Central memory CD8-positive, alpha-beta T cell (primary cell): ENCODE measurements at regions not wholly inside any gene's neighbourhood (a gene's known extent, or its start where the extent isn't known, plus 50 kb on each side); places are given as distances from the start of the nearest gene placed in this dataset.
"Not testable (repeated sequence)": the region's sequence is repeated elsewhere in the genome, so short reads cannot be mapped to it uniquely, and the experiment has no call there.

Source experiments
- ATAC-seq: fragments of 150-1000 bp; cut with Tn5 transposase; replicated peaks from 2 replicates; pipeline ENCODE4 v1.10.0; 2022; ENCODE audit warnings: mild to moderate bottlenecking, moderate FRiP score, moderate number of reproducible peaks; ENCODE audit not compliant: poor library complexity, severe bottlenecking; ENCODE audit errors: extremely low read depth
- DNase-seq, 2 donors: peaks; one replicate each; pipeline ENCODE4 v3.0.0; 2021; ENCODE audit warnings: low spot score in 2 of 2
- H3K27ac Mint-ChIP-seq: one replicate; pipeline ENCODE4 v1.8.0; 2022; ENCODE audit warnings: low read depth, mild to moderate bottlenecking, moderate library complexity, mixed read lengths
- H3K27me3 Mint-ChIP-seq: one replicate; pipeline ENCODE4 v1.8.0; 2022; ENCODE audit warnings: mixed read lengths
- H3K36me3 Mint-ChIP-seq: one replicate; pipeline ENCODE4 v1.8.0; 2022; ENCODE audit warnings: mild to moderate bottlenecking, moderate library complexity, mixed read lengths; ENCODE audit not compliant: insufficient read depth
- H3K4me1 Mint-ChIP-seq: one replicate; pipeline ENCODE4 v1.8.0; 2022; ENCODE audit warnings: mixed read lengths
- H3K4me3 Mint-ChIP-seq: one replicate; pipeline ENCODE4 v1.8.0; 2022; ENCODE audit warnings: mild to moderate bottlenecking, moderate library complexity, mixed read lengths
- H3K9me3 Mint-ChIP-seq: one replicate; pipeline ENCODE4 v1.8.0; 2022; ENCODE audit warnings: mixed read lengths

DNA sequence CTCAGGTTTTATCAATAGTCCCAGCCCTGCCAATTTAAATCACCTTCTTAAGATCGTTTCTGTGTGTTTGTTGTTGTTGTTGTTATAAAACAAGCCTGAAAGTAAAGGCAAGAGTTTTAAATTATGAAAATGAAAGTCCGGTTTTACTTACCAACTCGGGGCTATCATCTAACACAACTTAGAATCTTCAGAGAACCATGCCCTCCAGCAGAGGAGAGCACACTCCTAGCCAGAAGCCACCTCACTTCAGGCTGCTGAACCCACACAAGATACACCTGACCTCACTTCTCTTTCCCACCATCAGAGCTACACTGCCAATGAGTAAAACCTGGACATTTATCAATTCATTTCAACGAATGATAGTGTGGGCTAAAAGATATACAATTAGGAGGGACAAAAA is 335.2 kb downstream of the IRS1 start:
- no peaks in the 10 kb centered on the region for H3K36me3 Mint-ChIP-seq
- DNase-seq (no peak), ATAC-seq (no peak)

DNA sequence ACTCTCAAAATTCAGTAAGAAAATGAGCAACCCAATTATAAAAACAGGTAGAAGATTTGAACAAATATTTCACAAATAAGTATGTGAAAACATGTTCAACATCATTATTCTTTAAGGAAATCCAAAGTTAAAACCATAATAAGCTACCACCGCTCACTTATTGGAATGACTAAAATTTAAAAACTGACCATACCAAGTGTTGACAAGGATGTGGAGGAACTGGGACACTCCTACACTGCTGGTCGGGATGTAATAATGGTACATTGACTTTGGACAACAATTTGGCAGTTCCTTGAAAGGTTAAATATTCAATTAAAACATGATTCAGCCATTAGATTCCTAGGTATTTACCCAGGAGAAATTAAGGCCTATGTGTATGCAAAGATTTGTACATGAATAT is 336.5 kb downstream of the IRS1 start:
- Mint-ChIP-seq H3K4me1 (no peaks in the 10 kb centered on the region), H3K27ac (no peak overlapping the region), H3K4me3 (no peak overlapping the region), H3K9me3 (no peaks in the 10 kb centered on the region), H3K36me3 (no peaks in the 10 kb centered on the region), H3K27me3 (peaks cover 2% of the 10 kb centered on the region)
- ATAC-seq (no peak), DNase-seq (no peak)

More for the DNA sequence above, 335.2 kb downstream of the IRS1 start:
- no peak overlapping the region for H3K4me3 Mint-ChIP-seq
- no peak overlapping the region for H3K27ac Mint-ChIP-seq
- H3K9me3 Mint-ChIP-seq: no peaks in the 10 kb centered on the region
- H3K27me3 Mint-ChIP-seq: no peaks in the 10 kb centered on the region
- H3K4me1 Mint-ChIP-seq: no peaks in the 10 kb centered on the region

DNA sequence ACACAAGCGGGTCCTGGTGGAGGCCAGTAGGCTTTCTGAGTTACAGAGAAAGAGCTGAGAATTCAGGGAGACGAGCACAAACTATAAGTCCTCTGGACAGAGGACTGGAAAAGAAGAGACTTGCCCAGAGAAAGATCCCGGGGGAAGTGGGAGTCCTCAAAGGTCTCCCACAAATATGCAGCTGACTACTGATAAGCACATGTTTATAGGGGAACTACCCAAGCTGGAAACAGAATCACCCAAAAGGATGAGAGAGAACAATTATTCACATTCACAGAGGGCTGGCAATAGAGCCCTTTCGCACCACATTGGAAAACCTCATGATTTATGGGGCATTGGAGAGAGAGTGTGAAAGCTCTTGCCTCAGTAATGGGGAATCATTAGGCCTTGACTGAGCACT is 337.6 kb downstream of the IRS1 start:
- Mint-ChIP-seq H3K9me3 (no peaks in the 10 kb centered on the region), H3K36me3 (no peaks in the 10 kb centered on the region), H3K27me3 (peaks cover 14% of the 10 kb centered on the region), H3K27ac (no peak overlapping the region), H3K4me3 (no peak overlapping the region), H3K4me1 (no peaks in the 10 kb centered on the region)
- DNase-seq (no peak), ATAC-seq (no peak)

DNA sequence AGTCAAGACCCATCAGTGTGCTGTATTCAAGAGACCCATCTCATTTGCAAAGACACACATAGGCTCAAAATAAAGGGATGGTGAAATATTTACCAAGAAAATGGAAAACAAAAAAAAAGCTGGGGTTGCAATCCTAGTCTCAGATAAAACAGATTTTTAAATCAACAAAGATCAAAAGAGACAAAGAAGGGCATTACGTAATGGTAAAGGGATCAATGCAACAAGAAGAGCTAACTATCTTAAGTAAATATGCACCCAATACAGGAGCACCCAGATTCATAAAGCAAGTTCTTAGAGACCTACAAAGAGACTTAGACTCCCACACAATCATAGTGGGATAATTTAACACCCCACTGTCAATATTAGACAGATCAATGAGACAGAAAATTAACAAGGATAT is 343.5 kb downstream of the IRS1 start:
- not testable (repeated sequence) for H3K4me1 Mint-ChIP-seq, H3K36me3 Mint-ChIP-seq, DNase-seq

DNA sequence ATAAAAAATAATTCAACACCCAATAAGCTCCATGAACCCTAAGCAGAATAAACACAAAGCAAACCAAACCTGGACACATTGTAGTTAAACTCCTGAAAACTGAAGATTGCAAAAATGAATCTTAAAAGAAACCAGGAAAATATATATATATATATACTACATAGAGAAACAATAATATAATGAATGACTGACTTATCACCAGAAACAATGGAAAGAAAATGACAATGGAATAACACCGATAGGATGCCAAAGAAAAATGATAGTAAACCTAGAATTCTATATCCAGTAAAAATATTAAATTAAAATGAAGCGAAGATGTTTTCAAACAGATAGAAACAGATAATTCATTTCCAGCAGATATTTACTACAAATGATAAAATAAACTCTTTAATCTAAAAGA is 346.9 kb downstream of the IRS1 start:
- H3K4me1 Mint-ChIP-seq: no peaks in the 10 kb centered on the region
- H3K36me3 Mint-ChIP-seq: no peaks in the 10 kb centered on the region
- peaks cover 35% of the 10 kb centered on the region for H3K27me3 Mint-ChIP-seq
- no peak for DNase-seq
- H3K4me3 Mint-ChIP-seq: no peak overlapping the region
- H3K9me3 Mint-ChIP-seq: no peaks in the 10 kb centered on the region
- H3K27ac Mint-ChIP-seq: no peak overlapping the region
- no peak for ATAC-seq

More for the DNA sequence above, 343.5 kb downstream of the IRS1 start:
- not testable (repeated sequence) for H3K27ac Mint-ChIP-seq, ATAC-seq, H3K9me3 Mint-ChIP-seq, H3K4me3 Mint-ChIP-seq
- peaks cover 41% of the 10 kb centered on the region for H3K27me3 Mint-ChIP-seq

DNA sequence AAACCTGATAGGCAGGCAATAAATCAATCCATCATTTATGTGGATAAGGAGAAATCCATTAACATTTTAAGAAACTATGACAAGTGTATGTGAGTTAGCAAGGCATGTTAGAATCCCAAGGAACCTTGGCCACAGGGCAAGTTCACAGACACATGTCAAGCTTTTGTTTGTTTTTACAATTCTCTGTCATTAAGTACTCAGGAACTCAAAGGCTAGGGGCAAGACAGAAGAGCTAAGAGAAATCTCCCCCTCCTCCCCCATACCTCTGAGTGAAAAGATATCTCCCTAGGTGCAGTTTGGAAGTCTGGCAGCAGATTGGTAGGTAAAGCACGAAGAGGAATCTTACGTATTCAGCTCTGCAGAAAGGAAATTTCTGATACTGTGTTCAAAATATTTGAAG is 348.1 kb downstream of the IRS1 start:
- Mint-ChIP-seq H3K27ac (no peak overlapping the region), H3K4me1 (no peaks in the 10 kb centered on the region), H3K36me3 (no peaks in the 10 kb centered on the region), H3K4me3 (no peak overlapping the region), H3K9me3 (no peaks in the 10 kb centered on the region), H3K27me3 (peaks cover 22% of the 10 kb centered on the region)
- no peak for ATAC-seq
- DNase-seq: no peak

DNA sequence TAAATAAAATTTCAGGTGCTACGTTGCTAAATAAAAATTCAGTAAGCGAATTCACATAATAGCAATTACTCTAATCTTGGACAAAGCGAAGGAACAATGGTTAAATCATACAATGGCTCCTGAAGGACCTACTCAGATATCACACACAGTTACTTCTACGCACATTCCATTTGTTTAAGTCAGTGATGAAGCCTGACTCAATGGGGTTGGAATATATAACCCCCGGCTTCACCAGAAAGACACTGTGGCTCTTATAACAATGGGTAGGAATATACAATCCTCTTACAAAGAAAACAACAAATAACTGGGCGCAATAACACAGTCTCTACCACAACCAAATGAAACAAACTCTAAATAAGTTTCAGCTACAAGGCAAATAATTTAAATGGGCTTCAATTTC is 349.5 kb downstream of the IRS1 start:
- H3K9me3 Mint-ChIP-seq: no peaks in the 10 kb centered on the region
- DNase-seq: no peak
- no peaks in the 10 kb centered on the region for H3K36me3 Mint-ChIP-seq
- no peaks in the 10 kb centered on the region for H3K4me1 Mint-ChIP-seq
- no peak overlapping the region for H3K4me3 Mint-ChIP-seq
- no peak for ATAC-seq
- peaks cover 10% of the 10 kb centered on the region for H3K27me3 Mint-ChIP-seq
- no peak overlapping the region for H3K27ac Mint-ChIP-seq

DNA sequence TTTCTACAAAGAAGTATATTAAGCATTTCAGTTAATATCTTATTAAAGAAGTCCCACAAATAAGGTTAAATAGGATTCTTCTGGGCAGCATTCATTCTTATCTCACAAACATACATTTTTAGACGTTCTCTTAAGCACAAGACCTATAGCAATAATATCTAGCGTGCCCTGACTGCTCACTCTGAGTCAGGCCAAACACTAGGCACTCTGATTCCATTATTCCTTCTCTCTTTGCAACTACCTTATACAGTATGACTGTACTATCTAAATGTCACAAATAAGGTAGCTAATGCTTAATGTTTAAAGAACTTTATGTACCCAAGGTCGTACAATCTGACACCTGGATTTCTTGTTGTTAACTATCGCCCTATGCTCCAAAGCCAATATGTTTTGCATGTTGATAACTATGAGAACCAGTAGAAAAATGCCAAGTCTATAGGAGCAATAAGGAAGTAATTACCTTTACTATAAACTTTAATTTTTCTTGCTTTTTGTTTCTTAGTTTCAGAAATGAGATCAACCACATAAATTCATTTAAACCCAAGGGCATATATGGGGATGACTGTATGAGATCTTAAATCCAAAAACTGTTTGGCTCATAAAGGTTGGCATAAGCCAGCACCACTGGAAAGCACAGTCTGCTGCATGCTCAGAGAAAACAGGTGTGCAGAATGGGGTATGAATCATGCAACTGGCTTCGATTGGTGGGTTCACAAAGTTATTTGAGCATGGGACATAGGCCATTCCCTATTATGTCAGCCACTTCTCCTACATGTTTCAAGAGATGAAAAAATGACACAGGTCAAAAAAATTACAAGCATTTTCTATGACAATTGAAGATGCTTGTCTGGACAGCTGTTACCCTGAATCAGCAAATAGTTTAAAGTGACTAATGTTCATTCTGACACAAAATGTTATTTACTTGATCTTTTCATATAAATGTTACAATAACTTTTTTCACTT is 352.0 kb downstream of the IRS1 start:
- H3K4me3 Mint-ChIP-seq: no peak overlapping the region
- H3K27me3 Mint-ChIP-seq: no peaks in the 10 kb centered on the region
- H3K4me1 Mint-ChIP-seq: no peaks in the 10 kb centered on the region
- no peaks in the 10 kb centered on the region for H3K9me3 Mint-ChIP-seq
- H3K27ac Mint-ChIP-seq: no peak overlapping the region
- ATAC-seq: no peak
- DNase-seq: no peak
- no peaks in the 10 kb centered on the region for H3K36me3 Mint-ChIP-seq

DNA sequence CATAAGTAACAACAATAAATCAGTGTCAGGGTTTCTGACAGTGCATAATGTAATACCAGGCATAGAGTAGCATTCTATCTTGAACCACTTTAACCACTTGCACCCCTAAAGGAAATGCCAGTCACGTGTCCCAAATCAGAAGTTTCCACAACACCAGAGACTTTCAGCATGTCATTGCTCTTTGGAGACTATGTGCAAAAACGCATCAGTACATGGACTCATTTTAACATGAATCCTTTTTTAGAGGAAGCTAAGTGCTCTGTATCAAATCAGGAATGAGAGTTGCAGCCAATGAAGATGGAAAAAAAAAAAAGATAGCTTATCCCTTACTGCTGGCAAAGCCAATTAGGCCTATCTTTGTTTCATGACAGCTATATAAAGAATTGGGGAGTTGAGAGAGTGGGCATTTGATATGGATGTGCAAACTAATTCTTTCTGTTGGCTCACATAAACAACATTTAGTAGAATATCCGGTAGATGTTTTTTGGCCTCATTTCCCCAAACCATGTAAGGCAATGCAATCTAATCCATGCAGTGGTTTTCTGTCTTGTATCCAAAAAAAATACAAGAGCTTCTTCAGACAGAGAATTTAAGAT is 353.1 kb downstream of the IRS1 start:
- no peak for ATAC-seq
- H3K4me3 Mint-ChIP-seq: no peak overlapping the region
- no peaks in the 10 kb centered on the region for H3K9me3 Mint-ChIP-seq
- H3K36me3 Mint-ChIP-seq: no peaks in the 10 kb centered on the region
- H3K27me3 Mint-ChIP-seq: peaks cover 8% of the 10 kb centered on the region
- H3K4me1 Mint-ChIP-seq: no peaks in the 10 kb centered on the region
- no peak for DNase-seq
- no peak overlapping the region for H3K27ac Mint-ChIP-seq

DNA sequence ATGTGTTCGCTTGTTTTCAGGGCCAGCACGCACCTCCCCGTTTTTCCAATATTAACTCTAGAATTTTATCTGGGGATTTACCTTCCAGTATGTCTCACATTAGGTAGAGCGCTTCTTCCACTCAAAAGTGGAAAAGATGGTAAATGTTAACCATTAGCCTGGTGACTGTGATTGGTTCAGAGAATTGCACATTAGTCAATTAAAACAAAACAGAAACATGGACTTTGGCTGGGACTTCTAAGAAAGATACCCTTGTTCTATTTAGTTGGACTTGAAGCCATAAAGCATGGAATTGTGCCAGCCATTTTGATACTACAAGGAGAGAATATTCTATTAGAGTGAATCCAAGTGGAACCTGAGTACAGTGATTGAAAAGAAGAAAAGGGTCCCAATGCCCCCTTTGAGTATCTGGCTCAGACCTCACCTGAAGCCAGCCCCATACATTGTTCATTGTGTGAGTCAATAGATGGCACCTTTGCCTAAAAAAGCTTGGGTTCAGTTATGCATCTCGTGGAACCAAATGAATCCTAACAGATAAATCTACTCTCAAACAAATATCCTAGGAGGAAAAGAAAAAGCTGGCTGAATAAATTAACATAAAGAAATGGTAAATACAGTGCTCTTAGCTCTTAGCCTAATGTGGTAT is 354.3 kb downstream of the IRS1 start:
- DNase-seq (no peak), ATAC-seq (no peak)
- Mint-ChIP-seq H3K9me3 (no peaks in the 10 kb centered on the region), H3K27ac (no peak overlapping the region), H3K4me3 (no peak overlapping the region), H3K4me1 (no peaks in the 10 kb centered on the region), H3K36me3 (no peaks in the 10 kb centered on the region), H3K27me3 (peaks cover 15% of the 10 kb centered on the region)

DNA sequence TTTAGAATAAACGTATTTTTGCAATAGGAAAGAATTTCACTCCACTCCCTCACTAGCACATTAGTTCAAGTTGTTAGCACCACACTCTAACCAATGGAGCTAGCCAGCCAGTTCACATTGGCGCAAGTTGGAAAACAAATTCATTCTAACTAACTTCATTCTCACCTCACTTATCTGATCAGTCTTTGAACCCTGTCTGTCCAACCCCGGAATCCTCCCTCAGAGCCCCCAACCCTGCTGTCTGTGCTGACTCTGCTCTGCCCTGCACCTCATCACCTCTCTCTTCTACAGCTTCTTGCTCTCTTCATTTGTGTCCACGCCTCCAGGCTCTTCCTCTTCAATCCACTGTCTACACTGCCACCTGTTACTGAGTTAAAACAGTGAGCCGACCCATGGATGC is 356.5 kb downstream of the IRS1 start:
- no peak for DNase-seq
- Mint-ChIP-seq H3K27ac (no peak overlapping the region), H3K4me1 (no peaks in the 10 kb centered on the region), H3K27me3 (peaks cover 26% of the 10 kb centered on the region), H3K9me3 (no peaks in the 10 kb centered on the region), H3K36me3 (no peaks in the 10 kb centered on the region), H3K4me3 (no peak overlapping the region)
- ATAC-seq: no peak

DNA sequence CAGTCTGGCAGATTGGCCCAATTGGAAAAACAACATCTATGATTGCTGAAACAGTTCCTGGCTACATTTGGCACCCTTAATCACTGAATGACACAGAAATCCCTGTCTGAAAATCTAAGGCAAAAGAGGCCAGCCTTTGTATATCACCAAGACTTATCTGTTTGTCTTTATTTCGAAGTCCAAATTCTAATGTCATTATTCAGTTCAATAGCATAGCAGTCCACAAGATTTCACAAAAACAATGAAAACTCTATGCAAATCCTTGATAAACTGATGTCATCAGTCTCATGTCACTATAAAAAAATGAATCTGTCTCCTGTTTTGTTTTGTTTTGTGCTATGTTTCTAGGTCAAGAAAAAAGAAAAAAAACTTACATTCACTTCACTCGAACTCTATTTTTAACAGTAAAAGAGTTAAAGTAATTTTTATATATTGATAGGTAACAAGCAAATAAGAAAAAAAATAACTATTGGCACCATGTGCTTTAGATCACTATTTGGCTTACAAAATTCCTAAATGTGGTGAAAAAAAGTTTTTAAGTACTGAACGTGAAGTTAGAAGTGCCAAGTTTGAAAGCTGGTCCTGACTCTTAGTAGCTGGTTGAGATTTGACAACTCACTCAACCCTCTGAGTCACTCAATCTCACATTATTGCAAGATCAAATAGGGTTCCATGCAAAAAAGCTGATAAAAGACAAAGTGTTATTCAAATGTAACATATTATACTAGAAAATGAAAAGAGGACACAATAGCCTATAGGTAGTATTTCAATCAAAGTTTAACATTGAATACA is 359.3 kb downstream of the IRS1 start:
- H3K27ac Mint-ChIP-seq: no peak overlapping the region
- no peak overlapping the region for H3K4me3 Mint-ChIP-seq
- H3K36me3 Mint-ChIP-seq: peaks cover 1% of the 10 kb centered on the region
- ATAC-seq (no peak), DNase-seq (no peak)
- H3K4me1 Mint-ChIP-seq: no peaks in the 10 kb centered on the region
- H3K27me3 Mint-ChIP-seq: peaks cover 49% of the 10 kb centered on the region
- no peaks in the 10 kb centered on the region for H3K9me3 Mint-ChIP-seq
